Activated CD8-positive, alpha-beta T cell treated with anti-CD3 and anti-CD28 coated beads for 36 hours (primary cell): ENCODE measurements at regions not wholly inside any gene's neighbourhood (a gene's known extent, or its start where the extent isn't known, plus 50 kb on each side); places are given as distances from the start of the nearest gene placed in this dataset.

Experiments
- ATAC-seq: fragments of 200-7000 bp; cut with Tn5 transposase; one replicate; pipeline ENCODE4 v1.10.0; 2021; ENCODE audit warnings: mild to moderate bottlenecking, moderate library complexity
- CTCF ChIA-PET: fragments of 350-600 bp; sonication (Branson Sonifier 250); formaldehyde crosslinking; loops from one replicate; lab custom pipeline; 2021; ENCODE audit warnings: antibody characterized with exemption; lab: Charles Lee
- POLR2A ChIA-PET: fragments of 350-600 bp; sonication (Branson Sonifier 250); formaldehyde crosslinking; loops from one replicate; lab custom pipeline; 2021; ENCODE audit warnings: antibody characterized with exemption; lab: Charles Lee
- DNase-seq: peaks from one replicate; pipeline ENCODE4 v3.0.0-alpha.2; 2020
- H3K27ac Mint-ChIP-seq: one replicate; pipeline ENCODE4 v1.8.0; 2021; ENCODE audit warnings: mild to moderate bottlenecking, mixed read lengths
- H3K27me3 Mint-ChIP-seq: one replicate; pipeline ENCODE4 v1.8.0; 2021; ENCODE audit warnings: mixed read lengths
- H3K36me3 Mint-ChIP-seq: one replicate; pipeline ENCODE4 v1.8.0; 2021; ENCODE audit warnings: low read depth, mixed read lengths
- H3K4me1 Mint-ChIP-seq: one replicate; pipeline ENCODE4 v1.8.0; 2021; ENCODE audit warnings: low read depth, mixed read lengths
- H3K4me3 Mint-ChIP-seq: one replicate; pipeline ENCODE4 v1.8.0; 2021; ENCODE audit warnings: mild to moderate bottlenecking, moderate library complexity, mixed read lengths
- H3K9me3 Mint-ChIP-seq: one replicate; pipeline ENCODE4 v1.8.0; 2021; ENCODE audit warnings: mixed read lengths
- CTCF ChIP-seq: fragments of 200-600 bp; IDR thresholded peaks from one replicate; pipeline ENCODE4 v1.8.0; 2022; ENCODE audit warnings: antibody characterized with exemption, mild to moderate bottlenecking
- intact Hi-C: fragments of 100-400 bp; cut with micrococcal nuclease; formaldehyde crosslinking; loops from one replicate; pipeline ENCODE4 v1.10.0; 2022

GRCh38 chr18:30248056-30248455, 794.5 kb downstream of the DSC3 start:
- H3K27ac Mint-ChIP-seq: no peak overlapping the region
- ATAC-seq (no peak), DNase-seq (no peak)
- H3K4me1 Mint-ChIP-seq: no peaks in the 10 kb centered on the region
- peaks cover 10% of the 10 kb centered on the region for H3K9me3 Mint-ChIP-seq
- intact Hi-C loops: no loop called here
- no peaks in the 10 kb centered on the region for H3K36me3 Mint-ChIP-seq
- no peaks in the 10 kb centered on the region for H3K27me3 Mint-ChIP-seq
- CTCF ChIA-PET: no interaction called here
- H3K4me3 Mint-ChIP-seq: no peak overlapping the region
- POLR2A ChIA-PET: no interaction called here
- TF ChIP-seq CTCF: no peak

DNA sequence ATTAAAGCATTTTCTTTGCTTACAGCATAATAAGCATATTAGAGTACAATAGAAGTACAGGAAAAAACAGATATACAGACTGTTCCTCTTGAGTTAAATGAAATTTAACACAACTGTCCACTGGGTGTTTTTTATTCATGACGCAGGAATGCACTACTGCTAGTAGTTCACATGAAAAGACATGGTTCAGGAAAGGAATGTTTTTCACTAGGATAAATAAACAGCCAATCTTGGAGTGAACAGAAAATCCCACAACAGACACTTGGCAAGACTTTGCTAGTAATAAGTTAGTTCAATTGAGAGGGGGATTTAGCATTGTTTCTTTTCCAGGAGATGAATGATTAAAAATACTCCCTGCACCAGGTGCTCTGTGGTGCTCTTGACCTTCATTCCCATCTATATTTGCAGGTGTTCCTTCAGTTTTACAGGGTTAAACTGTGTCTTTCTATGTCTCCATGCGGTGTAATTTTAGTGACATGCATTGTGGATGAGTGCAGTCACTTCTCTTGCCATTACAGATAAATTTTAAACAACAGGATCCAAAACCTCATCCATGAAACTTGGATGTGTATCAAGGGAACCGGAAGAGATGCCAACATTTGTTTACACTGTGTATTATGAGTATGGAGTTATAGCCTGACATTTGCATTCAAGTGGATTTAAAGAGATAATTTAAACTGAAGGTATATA, 796.6 kb downstream of the DSC3 start:
- Mint-ChIP-seq H3K9me3 (peaks cover 14% of the 10 kb centered on the region), H3K4me1 (no peaks in the 10 kb centered on the region), H3K4me3 (no peak overlapping the region), H3K27ac (no peak overlapping the region), H3K27me3 (no peaks in the 10 kb centered on the region), H3K36me3 (no peaks in the 10 kb centered on the region)
- DNase-seq (no peak), ATAC-seq (no peak)
- TF ChIP-seq CTCF: no peak
- POLR2A ChIA-PET: no interaction called here
- intact Hi-C loops: no loop called here
- CTCF ChIA-PET: no interaction called here

- peaks cover 4% of the 10 kb centered on the region for H3K9me3 Mint-ChIP-seq
- POLR2A ChIA-PET: no interaction called here
- no peak for TF ChIP-seq CTCF
- ATAC-seq (no peak), DNase-seq (no peak)
- no peak overlapping the region for H3K4me3 Mint-ChIP-seq
- H3K4me1 Mint-ChIP-seq: no peaks in the 10 kb centered on the region
- intact Hi-C loops: no loop called here
- H3K27me3 Mint-ChIP-seq: no peaks in the 10 kb centered on the region
- no peaks in the 10 kb centered on the region for H3K36me3 Mint-ChIP-seq
- H3K27ac Mint-ChIP-seq: no peak overlapping the region
- CTCF ChIA-PET: no interaction called here
These were observed 807.8 kb downstream of the DSC3 start for GRCh38 chr18:30234755-30235154.

- H3K4me3 Mint-ChIP-seq: no peak overlapping the region
- H3K27me3 Mint-ChIP-seq: no peaks in the 10 kb centered on the region
- no peak overlapping the region for H3K27ac Mint-ChIP-seq
- no peaks in the 10 kb centered on the region for H3K36me3 Mint-ChIP-seq
- H3K9me3 Mint-ChIP-seq: peaks cover 6% of the 10 kb centered on the region
- ChIA-PET CTCF (interaction anchor here (1.0 kb wide), 1 partner anchor 8 kb away, joined by 3 read pairs; no protein-coding TSS in a partner anchor), POLR2A (no interaction called here)
- no peak for TF ChIP-seq CTCF
- intact Hi-C loops: no loop called here
- ATAC-seq: no peak
- no peaks in the 10 kb centered on the region for H3K4me1 Mint-ChIP-seq
- DNase-seq: no peak
These were observed 831.4 kb downstream of the DSC3 start for GRCh38 chr18:30211112-30211511.

- no peaks in the 10 kb centered on the region for H3K4me1 Mint-ChIP-seq
- DNase-seq: no peak
- CTCF ChIA-PET: no interaction called here
- no peak overlapping the region for H3K27ac Mint-ChIP-seq
- intact Hi-C loops: no loop called here
- TF ChIP-seq CTCF: no peak
- peaks cover 3% of the 10 kb centered on the region for H3K9me3 Mint-ChIP-seq
- no peaks in the 10 kb centered on the region for H3K36me3 Mint-ChIP-seq
- ATAC-seq: no peak
- POLR2A ChIA-PET: no interaction called here
- H3K4me3 Mint-ChIP-seq: no peak overlapping the region
- no peaks in the 10 kb centered on the region for H3K27me3 Mint-ChIP-seq
These were observed 834.0 kb downstream of the DSC3 start for GRCh38 chr18:30208546-30208945.
